GM18873 (cell line): ENCODE measurements at regions not wholly inside any gene's neighbourhood (a gene's known extent, or its start where the extent isn't known, plus 50 kb on each side); places are given as distances from the start of the nearest gene placed in this dataset.

Experiments
- ATAC-seq: cut with Tn5 transposase; IDR thresholded peaks from one replicate; pipeline ENCODE4 v1.9.1; 2021; ENCODE audit warnings: mild to moderate bottlenecking, moderate library complexity, moderate number of reproducible peaks; ENCODE audit not compliant: unreplicated experiment, low FRiP score

DNA sequence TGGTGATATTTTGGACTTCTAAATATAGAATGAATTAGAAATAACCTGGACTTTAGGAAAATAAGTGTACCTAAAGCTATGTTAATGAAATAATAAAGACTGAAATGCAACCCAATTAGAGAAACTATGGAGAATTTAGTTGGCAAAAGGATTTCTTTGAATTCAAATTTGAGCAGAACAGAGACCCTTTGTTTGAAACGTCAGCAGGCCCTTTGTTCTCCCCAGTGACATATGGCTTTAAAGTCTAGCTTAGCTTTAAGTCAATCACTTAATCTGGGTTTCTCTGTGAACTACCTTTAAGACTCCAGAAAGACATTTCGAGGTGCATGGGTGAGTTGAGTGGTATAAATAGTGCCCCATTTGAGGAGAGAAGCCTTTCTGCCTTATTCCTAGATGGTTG, 130.5 kb upstream of the CREB1 start:
- ATAC-seq: no peak

DNA sequence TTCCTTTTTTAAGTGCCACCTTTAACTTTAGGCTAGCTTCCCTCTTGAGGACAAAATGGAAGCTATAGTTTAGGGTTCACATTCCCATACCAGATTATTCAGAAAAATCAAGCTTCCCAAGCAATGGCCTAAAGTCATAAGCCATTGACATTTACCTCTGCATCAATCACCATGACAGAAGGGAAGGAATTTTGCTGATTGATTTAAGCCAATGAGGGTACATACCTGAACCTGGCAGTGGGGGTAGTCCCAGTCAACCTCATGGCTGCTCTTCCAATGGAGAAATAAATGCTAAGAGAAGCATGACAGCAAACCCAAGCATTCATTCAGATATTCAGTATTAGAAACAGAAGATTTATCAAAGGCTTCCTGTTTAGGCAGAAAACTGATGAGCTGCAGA, 128.4 kb upstream of the CREB1 start:
- no peak for ATAC-seq

DNA sequence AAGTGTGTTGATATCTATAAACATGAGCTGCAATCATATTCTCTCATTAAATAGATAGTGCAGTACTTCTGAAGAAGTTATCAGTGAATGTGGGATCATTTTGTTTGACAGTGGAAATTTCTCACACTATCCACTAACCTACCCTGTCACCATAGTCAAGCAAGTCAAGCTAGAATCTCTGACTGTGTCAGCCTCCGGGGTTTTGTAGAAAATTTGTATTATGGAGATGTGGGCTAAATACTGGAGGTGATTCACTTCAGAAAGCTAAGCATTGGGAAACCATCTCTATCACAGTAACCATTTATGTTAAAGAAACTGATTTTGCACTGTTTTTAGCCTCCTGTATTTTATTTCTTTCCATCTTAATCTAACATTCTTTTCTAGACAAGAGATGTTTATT, 126.6 kb upstream of the CREB1 start:
- ATAC-seq: no peak

DNA sequence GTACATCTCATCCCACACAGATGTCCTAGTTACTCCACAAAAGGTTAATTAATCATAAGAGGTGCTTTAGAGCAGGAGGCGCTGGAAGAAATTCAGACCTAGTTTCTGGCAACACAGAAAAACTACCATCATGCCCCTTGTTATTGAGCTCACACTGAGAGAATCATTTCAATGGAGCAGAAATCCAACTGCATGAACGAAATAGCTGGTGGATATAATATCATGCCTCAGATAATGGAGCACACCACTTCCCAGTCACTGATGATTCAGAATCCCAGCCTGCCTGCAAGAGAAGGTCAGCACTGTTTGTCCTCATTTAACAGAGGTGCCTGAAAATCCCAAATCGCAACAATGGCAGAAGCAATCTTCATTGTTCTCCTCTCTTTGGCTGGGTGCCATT, 125.8 kb upstream of the CREB1 start:
- no peak for ATAC-seq

DNA sequence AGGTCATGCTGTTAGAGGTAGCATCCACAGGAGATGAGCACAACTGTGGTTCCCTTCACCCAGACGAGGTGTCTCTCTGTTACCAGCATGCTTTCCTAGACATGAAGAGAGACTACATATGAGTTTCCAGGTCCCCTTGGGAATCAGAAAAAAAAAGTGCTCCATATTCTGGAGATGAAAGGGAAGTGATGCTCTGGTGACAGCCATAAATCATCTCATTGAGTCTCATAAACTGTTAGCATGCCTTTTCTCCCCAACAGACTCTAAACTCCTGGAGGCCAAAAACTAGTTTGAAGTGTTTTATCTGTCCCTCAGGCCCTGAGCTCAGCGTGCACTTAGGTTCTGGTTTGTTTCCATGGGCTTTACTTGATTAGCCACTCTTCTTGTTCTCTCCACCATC, 124.6 kb upstream of the CREB1 start:
- no peak for ATAC-seq

DNA sequence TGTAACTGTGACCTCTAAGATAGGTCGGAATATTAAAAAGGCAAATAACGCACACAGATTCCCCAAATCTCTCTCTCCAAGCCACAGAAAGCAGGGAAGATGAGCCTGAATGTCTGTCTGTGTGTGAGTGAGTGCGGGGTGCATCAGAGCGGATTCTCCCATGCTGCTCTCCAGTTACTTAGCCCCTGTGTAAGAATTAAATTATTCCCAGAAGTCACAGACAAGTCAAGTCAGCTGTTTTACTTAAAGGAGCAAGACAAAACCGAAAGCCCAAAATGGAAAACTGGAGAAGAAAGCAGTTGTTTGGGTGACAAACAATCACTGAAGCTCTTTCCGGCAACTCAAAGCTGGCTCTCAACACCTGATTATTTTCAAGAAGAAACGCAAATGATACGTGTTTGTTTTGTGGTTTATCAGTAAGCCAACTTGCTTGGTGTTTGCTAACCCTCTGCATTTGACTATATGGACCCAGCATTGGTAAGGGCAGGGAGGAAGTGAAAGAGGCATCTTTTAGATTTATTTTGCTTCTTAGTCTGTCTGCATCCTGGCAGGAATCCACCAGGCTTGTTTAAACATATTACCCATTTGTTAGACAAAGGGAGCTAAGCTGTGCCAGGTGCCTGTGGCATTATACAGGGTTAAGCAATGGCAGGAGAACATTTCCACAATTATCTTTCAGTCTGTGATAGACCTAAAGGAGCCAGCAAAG, 121.5 kb upstream of the CREB1 start:
- ATAC-seq: peak; percentile 98

DNA sequence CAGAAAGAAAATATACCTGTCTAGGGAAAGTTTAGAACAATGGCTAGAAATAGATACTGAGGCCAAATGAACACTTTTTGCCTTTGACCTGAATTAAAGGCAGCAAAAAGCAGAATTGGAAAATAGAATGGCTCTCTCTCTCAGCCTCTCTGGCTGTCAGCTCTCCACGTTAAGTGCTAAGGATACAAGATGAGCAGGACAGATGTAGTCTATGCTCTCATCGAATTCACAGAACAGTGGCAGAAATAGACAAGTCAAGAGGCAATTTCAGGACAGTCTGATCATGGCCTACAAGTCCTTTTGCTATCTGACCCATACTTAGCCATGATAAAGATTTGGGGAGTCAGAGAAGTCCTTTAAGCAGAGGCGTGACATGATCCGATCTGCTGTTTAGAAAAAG, 120.2 kb upstream of the CREB1 start:
- ATAC-seq: no peak

DNA sequence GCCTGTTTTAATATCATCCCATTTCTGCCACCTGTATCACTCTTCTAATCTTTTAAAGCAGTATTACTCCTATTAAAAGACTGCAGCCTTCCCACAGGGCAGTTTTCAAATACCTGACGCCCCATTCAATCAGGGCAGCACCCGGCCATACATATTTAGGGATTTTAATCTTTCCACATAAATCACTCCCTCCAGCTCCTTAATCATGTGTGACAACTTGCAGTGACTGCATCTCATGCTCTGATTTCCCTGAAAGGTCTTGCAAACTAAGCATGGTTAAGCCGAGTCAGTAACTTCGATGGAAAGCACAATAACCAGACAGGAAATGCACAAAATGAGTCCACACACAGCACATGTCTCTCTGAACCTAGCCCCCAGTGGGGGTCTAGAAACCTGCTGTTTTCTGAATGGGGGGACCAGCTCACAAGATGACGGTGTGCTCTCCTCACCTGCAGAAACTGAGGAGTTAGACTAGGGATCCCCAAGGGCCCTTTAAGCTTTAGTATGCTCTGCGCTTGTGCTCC, 116.9 kb upstream of the CREB1 start:
- ATAC-seq: no peak

DNA sequence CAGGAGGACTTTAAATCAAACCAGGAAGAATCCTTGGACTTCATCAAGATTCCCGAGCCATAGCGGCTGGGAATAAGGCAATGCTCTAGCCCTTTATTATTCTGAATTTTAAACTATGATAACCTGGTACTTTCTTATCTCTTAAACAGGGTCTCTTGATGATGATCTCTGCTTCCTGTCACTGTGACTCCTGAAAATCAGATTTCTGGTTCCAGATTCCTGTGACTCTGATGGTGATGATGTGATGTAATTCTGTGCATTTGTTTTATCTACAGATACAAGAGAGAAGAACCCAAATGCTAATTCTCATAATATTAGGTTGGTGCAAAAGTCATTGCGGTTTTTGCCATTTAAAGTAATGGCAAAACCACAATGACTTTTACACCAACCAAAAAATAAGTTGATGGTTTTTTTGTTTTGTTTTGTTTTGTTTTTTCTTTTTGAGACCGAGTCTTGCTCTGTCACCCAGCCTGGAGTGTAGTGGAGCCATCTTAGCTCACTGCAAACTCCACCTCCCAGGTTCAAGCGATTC, 116.3 kb upstream of the CREB1 start:
- no peak for ATAC-seq

DNA sequence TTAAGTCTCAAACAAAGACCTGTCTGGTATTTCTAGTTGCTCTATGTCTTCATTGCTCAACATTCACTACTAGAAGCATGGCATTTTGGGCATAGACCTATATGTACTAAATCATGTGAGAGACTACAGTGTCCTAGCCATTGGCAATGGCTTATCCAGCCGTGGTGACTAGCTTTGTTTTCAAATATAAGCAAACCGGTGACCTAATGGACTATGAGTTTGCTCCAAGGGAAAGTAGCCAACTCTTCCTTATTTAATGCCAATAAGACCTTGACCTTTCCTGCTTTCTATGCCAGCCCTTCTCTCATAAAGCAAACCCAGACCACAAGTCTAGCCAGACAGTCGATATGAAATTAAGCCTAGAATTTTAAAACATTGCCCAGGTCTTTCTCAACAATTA, 113.7 kb upstream of the CREB1 start:
- ATAC-seq: no peak

DNA sequence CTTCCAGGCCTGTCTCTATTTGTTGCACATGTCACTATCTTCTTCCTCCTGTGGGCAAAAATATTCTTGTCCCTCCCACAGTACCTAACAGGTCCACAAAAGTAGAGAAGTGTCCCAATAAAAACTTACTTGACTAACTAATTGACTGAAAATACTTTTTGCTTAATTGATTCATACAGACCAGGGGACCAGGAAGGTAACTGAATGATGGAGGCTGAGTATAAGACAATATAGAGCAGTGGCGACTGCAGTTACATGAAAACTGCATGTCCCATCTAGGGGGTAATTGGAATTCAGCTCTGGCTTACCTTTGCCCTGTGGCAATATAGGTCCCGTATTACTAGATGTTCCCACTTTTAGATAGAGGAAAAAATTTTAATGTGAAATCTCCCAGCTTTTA, 112.9 kb upstream of the CREB1 start:
- ATAC-seq: no peak

DNA sequence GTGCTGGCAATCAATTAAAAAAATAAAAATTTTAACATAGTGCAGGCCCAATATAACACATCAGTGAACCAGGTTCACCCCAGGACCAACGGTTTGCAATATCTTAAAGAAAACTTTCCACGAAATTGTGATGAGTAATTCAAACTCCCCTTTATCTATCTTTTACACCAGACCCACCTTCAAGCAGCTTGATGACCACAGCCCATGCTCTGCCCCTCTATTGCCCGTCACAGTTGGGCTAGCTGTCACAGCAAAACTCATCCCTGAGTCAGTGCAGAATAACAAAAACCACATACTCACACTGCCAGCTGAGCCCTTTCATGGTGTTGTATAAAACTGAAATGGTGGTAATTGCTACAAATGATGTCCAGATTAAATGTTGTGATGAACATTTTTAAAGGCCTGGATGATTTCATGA, 112.5 kb upstream of the CREB1 start:
- no peak for ATAC-seq

DNA sequence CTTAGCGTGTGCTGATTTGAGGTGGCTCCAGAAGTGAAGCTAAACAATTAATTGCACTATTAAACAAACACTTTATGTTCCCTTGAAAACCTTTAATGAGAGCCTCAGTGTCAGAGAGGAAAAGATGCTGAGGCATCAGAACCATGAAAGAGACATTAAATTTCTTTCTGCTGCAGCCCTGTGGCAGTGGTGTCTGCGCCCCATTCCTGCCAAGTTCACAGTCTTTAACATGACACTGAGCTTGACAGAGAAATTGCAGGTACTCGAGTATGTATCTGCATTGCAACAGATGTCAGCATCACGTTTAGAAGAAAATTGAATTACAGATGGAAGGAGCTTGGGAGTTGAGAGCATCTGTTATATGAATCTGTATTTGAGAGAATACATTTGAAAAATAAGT, 111.3 kb upstream of the CREB1 start:
- no peak for ATAC-seq

DNA sequence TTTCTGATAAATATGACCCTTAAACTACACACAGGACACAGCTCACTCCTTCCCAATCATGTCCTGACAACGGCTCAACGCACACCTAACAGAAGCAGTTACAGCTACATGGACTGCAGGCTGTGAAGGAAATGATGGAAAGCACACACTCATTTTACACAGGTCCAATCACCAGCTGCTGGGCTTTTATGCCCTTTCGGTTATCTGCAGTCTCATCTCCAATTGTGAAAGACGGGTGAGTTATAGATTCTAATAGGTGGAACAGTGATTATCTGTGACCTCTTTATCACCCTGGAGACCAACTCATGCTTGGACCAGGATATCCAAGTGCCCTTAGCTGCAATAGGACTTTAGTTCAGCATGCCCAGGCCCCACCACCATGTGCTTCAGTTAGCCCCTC, 110.4 kb upstream of the CREB1 start:
- no peak for ATAC-seq

DNA sequence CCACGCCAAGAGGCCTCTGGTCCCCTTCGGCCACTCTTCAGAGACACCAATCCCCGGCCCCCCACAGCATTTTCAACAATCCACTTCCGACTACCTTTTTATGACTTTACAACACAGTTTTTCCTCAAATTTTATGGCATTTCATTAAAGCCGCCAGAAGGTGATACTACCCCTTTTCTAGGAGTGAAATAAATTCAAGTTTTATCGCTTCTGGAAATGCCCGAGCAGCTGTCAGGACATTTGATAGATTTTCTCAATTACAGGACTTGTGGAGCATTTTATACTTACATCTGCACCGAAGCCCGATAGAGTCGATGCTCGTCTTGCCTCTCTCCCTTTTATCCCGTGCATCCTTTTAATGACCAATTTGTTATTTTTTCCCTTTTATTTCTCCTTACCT, 108.1 kb upstream of the CREB1 start:
- no peak for ATAC-seq

DNA sequence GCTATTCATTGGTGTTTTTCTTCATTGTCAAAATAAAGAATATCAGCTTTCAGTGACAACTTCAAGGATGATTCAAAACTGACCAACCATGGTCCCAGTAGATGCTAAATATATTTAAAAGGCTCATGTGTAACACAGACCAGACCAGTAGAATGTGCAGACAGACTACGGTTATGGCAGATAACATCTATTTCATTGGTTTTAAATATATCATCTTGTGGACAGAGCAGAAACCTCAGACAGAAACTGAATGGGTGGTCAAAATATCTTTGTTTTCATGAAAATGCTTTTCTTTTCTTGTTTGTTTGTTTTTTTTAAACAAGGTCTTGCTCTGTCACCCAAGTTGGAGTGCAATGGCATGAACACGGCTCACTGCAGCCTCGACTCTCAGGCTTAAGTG, 107.4 kb upstream of the CREB1 start:
- no peak for ATAC-seq

DNA sequence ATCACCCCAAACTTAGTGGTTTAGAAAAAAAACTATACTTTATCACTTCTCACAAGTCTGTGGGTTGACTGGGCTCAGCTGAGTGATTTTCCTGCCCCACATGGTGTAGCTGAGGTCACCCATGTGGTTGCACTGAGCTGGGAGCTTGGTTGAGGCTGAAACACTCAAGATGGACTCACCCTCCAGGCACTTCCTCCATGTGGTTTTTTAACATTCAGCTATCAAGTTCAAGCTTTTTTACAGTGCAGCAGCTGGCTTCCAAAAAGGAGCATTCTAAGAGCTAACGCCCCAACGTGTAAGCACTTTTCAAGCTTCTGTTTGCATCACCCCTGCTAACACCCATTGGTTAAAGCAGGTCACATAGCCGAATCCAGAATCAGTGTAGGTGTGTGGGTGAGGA, 105.9 kb upstream of the CREB1 start:
- no peak for ATAC-seq

DNA sequence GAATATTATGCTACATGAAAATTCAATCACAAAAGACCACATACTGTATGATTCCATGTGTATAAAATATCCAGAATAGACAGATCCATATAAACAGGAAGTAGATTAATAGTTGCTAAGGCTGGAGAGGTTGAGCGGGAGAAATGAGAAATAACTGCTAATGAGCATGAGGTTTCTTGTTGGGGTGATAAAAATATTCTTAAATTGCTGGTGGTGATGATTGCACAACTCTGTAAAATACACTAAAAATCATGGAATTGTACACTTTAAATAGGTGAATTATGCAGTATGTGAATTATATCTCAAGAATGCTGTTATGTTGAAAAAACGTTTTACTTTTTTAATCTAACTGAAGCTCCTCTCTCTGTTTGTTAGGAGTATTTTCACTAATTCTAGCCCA, 101.8 kb upstream of the CREB1 start:
- ATAC-seq: no peak

DNA sequence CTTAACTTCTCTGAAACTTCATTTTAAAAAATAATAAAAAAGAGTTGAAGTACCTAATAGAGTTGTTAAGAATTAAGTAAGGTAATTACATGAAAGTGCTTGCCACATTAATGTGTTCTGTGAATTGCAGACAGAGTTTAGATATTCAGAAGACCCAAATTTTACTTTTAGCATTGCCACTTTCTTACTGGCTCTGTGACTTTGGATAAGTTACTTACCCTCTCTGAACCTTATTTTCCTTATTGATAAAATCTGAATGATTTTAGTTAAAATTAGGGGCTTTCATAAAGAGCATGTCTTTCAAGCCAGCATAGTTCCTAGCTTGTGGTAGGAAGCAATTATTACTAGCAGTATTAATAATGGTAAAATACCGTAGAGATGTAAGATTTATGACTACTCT, 101.2 kb upstream of the CREB1 start:
- ATAC-seq: no peak

DNA sequence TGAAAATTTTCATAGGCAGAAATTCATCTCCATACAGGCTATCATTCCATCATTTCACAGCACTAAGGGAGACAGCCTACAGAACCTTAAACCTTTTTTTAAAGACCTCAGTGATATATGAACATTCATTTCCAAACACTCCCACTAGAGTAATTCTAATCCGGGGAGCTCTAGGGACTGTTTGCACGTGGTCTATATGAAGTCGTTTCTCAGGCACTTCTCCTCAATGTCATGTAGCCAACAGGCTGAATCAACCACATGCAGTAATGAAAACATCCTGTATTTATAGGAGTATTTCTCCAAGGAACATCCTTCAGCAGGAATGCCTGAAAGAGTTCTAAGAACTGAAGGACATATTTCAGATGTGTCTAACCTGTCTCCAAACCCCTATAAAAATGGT, 97.3 kb upstream of the CREB1 start:
- no peak for ATAC-seq

DNA sequence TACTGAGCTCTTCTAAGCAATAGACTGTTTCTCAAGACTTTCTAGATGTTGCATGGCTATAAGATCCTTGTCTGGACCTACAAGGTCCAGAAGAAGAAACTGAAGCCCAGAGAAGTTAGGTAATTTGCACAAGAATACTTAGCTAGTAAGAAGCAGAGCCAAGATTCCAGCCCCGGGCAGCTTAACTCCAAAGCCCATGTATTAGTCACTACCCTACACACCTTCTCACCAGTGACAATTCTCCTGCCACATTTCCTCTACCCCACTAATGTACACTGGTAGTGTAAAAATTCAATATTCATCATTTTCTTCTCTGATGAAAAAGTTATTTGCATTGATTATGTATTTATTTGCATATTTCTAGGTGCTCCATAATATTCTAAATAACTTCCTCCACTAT, 95.5 kb upstream of the CREB1 start:
- no peak for ATAC-seq

DNA sequence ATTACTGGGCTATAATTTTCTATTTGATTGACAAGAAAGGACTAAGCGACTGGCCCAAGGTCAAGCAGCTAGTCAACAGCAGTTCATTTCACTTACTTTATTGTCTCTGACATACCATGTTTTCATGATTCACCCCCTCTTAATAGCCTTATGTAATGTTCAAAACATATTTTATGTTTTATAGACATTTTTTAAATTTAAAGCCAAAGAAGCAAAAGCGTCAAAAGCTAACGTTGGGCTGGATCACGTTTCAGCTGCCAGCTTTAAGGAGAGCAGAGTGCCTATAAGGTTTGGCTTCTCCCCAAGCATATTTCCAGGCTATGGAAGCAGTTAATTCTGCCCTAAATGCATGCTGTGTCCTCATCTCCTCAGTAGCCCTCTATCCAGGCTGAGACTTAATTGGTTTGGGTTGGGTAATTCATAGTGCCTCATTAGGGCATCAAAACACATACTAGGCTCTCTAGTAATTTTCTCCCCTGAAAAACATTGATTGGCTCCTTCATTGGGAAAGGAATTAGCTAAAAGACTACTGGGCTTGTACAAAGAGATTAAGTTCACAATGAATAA, 94.8 kb upstream of the CREB1 start:
- no peak for ATAC-seq
